ENCODE measurements at regions not wholly inside any gene's neighbourhood (a gene's known extent, or its start where the extent isn't known, plus 50 kb on each side); places are given as distances from the start of the nearest gene placed in this dataset.

DNA sequence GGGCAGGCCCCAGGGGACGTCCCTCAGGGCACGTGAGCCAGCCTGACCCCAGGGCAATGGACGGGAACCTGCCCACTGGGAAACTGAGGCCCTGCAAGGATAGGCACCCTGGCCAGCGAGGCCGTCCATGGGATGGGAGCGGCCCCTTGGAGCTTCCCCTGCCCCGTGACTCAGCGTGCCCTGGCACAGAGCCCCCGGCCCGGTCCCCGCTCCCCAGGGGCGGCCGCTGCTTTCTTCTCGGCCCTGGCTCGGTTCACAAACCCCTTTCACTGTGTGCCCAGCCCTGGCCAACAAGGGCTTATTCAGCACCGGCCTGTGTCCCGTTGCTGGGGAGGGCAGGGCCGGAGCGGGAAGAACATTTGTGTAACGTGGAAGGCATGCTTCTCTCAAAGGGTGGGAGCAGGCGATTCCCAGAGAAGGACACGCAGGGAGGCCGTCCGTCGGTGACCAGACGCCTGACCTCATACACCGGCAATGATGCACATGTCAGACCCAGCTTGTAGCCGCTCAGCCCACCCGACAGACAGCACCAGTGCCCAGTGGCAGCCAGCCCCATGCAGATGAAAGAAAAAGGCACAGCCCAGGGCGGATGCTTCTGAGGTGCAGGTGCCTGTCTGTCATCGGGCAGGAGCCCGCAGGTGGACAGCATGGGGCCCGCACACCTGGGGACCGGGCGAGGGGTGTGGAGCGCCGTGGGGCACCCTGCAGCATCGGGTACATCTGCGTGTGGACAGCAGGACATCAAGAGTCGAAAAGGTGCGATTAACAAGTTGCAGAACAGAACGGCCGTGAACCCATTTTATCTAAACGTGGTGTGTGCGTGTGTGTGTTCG lies 94.5 kb downstream of the PDGFA start:
- no peak for DNase-seq

DNA sequence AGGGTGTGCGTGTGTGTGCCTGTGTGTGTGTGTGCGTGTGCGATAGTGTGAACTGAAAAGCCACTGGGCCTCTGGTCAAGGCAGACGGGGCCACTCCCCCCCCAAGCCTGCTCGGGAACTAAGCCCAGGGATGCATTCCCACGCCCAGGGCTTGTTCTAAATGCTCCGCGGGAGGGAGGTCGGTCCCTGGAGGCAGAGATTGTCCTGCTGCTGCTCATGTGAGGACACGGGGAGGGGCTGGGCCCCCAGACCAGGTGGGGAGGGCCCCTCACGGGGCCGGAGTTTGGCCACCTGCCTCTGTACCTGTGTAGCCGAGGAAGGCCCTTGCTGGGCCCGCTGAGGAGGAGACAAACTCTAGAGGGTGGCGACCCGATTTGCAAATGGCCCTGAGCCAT lies 93.9 kb downstream of the PDGFA start:
- DNase-seq: no peak

DNA sequence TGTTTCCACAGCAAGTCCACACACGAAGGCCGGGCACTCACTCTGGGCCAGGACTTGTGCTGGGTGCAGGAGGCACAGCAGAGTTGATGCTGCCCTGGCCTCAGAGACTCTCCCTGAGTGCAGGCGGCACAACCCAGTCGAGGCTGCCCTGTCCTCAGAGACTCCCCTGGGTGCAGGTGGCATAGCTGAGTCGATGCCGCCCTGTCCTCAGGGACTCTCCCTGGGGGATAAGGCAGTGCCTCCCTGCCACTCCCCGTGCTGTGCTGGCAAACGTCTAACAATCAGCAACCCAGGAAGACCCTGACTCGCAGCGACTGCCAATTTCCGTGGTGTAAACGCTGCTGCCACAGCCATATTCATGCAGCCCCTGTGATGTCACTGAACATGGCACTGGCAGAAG lies 93.1 kb downstream of the PDGFA start:
- DNase-seq: no peak

DNA sequence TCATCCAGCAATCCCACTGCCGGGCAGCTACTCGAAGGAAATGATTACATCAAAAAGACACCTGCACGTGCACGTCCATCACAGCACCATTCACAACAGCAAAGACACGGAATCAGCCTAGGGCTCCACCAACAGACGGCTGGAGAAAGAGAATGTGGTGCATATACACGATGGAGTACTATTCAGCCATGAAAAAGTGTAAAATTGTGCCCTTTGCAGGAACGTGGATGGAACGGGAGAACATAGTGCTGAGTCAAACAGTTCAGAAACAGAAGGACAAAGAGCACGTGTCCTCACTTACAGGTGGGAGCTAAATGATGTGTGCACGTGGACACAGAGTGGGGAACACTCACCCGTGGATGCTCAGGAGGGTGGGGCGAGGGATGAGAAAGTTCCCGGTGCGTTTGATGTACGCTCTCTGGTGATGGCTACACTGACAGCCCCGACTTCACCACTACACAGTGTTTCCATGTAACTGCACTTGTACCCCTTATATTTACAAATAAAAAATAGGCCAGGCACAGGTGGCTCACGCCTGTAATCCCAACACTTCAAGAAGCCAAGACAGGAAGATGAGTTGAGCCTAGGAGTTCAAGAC lies 92.0 kb downstream of the PDGFA start:
- DNase-seq: no peak

DNA sequence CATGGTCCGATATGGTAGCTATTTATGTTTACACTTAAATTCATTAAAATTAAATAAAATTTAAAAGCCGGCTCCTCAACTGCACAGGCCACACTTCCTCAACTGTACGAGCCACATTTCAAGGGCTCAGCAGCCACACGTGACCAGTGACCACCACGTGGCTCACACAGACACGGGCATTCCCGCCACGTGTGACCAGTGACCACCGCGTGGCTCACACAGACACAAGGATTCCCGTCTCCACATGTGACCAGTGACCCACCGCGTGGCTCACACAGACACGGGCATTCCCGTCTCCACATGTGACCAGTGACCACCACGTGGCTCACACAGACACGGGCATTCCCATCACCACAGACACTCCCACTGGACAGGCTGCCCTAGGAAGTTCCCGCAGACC lies 91.3 kb downstream of the PDGFA start:
- DNase-seq: no peak

DNA sequence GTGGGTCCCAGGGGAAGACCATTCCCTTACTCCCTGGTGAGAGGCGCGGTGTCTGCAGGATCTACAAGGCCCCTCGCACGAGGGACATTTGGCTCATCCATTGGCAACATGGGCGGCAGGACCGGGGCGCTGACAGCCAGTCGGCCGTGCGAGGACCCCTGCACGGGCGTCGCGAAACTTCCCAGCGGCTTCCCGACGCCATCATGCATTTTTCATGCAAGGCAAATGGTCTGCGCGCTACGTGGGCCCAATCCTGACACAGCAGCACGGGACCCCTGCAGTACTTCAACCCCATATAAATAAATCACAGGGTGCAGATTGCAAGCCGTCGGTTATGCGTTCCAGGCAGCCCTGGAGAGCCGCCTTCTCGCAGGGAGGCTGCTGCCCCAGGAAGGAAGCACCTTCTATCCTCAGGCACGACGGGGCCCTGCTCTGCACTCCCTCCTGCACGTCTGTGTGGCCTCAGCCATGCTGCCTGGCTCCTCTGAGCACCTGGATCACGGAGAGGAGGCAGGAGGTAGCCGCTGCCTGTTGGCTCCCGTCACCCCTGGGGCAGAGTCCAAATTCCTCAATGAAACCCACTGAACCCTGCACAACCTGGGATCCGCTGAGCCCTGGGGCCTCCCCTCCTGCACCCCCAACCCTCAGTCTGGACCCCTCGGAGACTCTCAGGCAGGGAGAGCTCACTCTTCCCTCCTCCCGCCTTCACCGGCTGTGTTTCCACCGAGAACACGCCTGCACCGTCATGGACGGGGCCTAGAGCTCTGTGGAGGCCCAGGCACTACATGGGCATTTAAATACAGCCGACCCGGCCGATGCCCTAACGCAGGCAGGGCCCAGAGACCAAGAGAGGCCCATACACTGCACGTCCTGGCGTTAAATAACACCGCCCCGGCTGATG lies 90.5 kb downstream of the PDGFA start:
- DNase-seq: no peak

DNA sequence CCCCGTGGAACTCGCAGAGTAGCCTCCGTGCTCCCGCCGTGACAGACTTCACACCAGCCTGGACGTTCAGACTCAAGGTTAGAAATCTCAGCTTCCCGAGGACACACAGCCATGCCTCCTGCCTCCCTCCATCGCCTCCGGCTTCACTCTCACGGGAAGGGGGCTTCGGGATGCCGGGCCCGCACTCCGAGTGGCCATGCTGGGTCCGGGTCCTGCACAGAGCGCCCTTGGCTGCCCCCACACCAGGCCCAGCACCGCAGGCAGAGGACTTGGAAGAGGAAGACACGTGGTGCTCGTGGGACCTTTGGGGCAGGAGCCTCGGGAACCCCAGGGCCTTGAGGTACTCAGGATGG lies 89.8 kb downstream of the PDGFA start:
- no peak for DNase-seq

DNA sequence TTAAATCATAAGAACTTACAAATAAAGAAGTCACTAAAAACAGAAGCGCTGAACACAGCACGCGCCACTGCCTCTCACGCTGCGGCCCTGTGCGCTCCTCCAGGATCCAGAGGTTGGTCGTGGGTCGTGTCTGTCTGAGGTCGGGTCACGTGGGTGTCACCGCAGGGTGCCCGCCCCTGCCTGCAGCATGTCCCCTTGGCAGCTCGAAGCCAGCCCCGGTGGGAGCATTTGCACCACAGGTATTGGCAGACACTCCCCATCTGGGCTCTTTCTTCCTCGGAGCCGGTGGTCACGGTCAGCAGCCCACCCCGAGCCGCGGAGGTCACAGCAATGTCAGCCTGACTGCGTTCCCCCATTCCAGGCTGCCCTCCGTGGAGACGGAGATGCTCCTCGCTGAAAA lies 88.6 kb downstream of the PDGFA start:
- no peak for DNase-seq

DNA sequence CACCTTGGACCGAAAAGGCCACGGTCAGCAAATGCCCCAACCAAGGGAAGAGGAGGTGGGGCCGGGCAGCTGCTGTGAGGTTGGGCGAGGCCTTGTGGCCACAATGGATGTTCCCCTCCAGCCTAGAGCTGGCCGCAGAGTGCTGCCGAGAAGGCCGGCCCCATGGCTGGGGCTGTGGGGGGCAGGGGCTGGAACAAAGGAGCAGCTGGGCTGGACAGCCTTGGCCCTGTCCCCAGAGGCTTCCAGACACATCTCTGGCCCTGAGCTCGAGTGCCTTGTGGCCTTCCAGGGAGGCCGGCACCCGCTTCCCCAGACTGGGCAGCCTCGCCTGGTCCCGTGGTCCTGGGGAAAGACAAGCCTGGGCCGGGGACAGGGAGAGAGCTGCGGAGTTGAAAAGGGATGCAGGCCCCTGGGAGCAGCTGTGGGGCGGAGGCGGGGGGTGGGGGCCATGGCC lies 88.0 kb downstream of the PDGFA start:
- peak; percentile 56 for DNase-seq

DNA sequence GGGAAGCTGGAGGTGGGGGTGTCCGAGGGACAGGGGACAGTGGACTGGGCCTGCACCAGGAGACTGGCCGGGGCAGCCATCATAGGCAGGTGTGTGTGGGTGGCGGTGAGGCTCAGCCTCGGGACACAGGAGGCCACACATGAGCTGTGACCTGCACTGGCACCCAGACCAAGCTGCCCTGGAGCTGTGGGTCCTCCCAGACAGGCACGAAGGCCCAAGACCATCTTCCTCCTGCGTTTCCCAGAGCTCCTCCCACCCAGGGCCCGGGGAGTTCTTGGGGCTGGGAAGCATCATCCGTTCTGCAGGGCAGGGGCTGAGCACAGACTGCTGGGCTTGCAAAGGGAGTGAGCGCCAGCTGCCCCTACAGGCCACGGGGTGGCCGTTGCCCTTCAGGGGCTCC lies 87.4 kb downstream of the PDGFA start:
- DNase-seq: no peak

DNA sequence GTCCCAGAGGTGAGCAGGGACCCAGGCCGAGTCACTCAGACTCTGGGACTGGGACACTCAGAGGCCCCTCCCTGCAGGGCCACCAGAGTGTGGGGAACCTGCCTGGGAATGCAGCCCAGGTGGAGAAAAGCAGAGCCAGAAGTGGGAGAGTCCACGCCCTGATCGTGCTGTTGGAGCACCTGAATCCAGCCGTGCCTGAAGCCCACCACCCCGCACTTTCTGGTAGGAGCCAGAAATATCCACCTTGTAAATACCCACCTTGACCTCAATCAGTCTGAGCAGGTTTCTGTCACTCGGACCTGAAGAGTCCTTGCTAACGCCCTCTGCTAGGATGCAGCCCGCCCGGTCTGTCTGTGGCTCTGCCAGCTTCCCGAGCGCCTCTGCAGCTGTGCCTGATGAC lies 86.7 kb downstream of the PDGFA start:
- DNase-seq: no peak

DNA sequence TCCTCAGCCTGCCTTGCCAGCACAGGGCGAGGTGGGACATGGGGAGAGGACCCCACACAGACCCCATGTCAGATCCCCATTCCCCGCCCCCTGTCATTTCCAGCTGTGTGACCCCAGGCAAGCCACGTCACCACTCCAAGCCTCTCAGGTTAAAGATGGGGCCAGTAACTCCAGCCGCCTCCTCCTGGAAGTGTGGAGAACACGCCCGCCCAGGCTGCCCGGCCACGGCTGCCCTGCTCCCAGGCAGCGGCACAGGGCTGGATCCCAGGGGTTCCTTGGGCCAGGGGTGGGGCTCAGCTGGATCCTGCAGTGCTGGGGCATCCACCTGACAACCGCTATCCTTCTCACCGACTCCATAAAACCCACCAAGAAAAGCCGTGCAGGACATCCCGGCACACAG lies 86.1 kb downstream of the PDGFA start:
- DNase-seq: no peak

DNA sequence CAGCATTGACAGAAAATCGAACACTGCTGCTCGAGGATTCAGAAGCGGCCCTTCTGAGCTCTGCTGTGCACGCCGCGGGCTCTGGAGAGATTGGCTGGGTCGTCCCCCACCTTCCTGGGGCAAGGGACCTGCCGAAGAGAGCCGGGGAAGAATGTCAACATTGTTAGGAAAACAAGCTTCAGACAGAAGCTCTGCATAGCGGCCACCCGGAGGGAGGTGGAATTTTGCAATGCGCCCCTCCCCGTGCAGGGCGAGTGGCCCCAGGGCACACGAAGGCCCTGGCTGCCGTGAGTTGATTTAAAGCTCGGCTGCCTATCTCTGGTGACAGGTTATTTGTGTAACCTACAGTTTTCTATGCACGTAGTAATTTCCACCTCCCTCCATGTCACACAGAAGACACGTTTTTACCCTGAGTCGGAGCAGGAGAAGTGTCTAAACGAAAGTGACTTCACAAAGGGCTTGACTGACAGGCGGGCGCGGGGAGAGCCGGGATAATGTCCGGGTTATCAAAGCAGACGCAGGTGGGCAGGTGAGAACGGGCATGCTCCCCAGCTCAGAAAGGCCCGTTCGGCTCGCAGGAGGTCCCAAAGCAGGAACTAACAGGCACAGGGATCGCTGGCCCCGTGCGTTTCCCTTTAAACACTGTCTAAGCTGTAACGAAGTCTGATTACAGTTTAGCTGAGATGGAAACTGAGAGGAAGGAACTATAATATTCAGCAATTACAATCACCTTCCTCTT lies 84.6 kb downstream of the PDGFA start:
- no peak for DNase-seq

DNA sequence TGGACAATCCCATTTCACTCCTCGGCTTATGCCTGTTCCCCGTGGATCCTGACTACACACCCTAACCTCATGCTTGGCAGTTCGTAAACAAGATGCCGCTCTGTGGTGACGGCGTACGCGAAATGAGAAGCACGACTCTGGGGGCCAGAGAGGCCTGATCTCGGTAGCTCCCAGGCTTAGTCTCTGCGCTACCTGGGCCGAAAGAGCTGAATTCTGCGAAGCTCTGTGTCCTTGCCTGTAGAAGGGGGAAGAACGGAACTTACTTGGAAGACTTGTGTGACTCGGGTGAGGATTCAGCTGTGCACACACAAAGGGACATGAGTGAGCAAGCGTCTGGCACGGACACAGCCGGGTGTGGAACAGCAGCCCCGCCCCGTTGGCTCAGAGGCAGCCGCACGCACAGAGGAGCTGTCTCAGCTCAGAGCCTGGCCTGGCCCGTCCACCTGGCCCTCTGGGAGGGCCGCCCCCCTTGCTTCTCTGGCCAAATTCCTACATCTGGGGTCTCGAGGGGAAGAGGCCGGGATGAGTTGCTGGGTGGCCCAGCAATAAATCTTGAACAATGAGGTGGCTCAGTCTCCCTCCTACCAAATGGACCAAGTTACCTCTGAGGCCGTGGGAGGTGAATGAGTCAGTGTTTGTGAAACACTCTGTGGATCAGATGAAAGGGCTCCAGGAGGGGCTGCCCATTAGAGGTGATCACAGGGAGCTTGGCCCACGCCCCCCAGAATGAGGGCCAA lies 83.8 kb downstream of the PDGFA start:
- DNase-seq: peak; percentile 72

DNA sequence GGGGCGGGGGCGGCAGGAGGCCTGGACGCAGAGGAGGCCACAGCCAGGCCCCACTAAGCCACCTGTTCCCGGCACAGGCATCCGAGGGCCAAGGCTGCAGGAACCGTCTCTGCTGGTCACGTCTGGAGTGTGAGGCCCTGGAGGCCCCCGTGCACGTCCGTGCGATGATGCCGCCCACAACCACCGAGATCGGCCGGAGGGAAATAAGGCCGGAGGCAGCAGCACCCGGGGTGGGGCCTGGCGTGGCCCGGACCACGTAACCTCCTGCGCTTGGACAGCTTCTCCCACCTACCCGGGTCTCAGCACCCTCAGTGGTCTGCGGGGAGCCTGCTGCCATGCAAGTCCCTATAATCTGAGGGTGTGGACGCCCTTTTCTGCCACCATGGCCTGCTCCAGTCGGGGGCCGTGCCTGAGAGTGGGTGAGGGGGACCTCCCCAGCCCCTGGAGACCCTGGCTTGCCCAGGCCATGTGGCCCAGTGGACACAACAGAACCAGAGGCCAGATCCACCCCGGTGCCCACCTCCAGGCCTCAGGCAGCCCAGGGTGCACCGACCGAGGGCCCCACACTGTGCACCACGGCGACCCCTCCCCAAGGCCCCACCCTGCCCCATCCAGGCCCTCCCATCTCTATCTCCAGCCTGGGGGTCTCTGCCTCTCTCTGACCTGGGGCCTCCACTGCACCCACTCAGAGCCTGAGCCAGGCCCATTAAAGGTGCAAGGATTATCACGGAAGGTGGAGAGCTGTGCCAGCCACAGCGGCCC lies 83.1 kb downstream of the PDGFA start:
- DNase-seq: no peak

DNA sequence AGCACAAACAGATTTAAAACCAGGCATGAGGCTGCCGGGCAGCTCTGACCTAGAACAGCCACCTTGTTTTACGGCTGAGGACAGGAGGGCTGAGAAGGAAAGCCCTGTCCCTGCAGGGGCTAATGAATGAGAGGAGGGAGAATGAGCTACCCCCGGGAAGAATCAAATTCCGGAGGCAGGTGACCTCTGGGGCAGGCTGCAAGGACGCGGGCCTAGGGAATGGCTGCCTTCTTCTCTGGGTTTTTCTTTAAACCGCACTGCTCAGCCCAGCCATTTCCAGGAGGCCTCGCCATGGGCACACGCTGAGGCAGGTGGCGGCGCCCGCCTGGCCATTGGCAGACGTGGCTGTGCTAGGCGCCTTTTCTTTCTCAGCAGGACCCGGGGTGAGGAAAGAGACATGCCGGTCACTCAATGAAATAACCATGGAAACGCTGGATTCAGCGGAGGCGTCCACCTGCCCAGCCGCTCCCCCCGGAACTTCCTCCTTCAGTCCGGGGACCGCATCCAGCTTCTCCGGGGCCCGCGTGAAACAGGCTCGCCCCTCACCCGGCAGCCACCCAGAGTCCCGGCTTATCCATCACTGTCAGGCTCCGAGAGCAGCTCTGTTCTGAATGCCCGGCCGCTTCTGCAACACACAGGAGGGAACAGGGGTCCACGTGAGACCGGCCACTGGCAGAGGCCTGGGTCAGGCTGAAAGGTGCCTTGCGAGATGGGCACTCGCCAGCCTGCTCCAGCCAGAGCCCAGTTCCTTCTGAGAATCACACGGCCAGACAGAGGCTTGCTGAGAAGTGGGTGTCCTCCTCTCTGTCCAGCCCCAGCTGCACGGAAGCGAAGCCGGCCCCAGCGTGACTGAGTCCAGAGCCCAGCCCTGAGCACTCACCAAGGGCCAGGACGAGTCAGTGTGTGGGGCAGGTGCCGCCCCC lies 82.1 kb downstream of the PDGFA start:
- DNase-seq: no peak

DNA sequence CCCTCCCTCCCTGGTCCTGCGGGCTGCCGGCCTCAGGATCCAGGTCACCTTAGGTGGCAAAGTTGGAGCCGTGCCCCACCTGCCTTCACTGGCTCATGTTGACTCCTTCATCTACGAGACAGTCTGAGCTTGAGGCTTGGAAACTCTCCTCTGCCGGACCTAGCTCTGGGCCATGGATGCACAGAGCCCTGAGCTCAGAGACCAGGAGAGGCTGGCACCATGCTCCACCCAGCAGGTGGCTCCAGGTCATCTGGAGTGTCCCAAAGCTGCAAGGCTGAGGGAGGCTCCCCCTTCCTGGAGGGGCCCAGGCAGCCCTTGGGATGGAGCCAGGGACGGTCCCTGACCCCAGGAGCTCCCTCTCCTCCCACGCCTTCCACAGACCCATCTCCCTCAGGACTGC lies 81.3 kb downstream of the PDGFA start:
- DNase-seq: no peak

DNA sequence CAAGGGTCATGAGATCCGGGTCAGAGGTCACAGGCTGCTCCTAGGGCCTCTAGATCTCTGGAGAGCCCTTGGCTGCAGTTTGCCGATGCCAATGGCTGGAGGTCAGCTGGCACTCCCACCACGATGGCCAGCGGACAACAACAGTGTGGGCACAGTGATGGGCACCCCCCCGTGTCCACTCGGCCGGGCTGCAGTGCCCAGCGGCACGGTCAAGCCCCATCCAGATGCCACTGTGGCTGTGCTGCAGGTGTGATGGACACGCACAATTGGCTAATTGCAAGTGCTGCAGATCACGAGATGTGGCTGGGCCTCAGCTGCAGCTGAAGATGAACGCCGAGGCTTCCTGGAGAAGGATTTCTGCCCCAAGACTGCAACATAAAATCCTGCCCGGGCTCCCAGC lies 80.7 kb downstream of the PDGFA start:
- no peak for DNase-seq

DNA sequence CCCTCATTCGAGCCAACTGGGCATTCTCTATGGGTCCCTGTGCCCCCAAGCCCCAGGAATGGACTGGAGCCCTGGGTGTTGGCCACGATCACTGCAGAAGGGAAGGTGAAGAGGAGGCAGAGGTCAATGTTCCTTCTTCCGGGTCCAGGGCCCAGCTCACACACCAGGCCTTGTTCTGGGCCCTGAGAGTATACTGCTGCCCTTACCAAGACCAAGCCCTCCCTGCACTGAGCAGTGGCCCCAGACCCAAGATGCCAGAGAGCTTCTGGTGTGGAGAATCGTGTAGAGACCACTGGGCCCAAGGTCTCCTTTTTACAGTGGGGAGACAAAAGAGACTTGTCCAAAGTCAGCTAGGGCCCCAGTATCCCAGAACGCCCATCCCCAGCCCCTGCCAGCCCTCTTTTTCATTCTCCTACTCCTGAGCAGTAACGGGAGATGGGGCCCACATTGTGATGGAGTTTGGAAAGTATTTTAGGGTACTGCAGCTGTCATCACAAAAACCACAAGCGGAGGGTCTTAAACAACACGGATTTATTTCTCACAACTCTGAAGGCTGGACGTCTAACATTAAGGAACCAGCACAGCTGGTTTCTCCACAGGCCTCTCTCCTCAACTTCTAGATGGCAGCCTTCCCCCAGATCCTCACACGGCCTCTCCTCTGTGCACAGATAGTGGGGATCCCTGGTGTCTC lies 79.4 kb downstream of the PDGFA start:
- no peak for DNase-seq
